Trophoblast cell (in vitro differentiated cells and primary cell): ENCODE measurements at regions not wholly inside any gene's neighbourhood (a gene's known extent, or its start where the extent isn't known, plus 50 kb on each side); places are given as distances from the start of the nearest gene placed in this dataset.

ENCODE experiments used
- DNase-seq, 2 donors: peaks; one replicate each; pipeline ENCODE4 v3.0.0-alpha.2; 2016
- H2AFZ ChIP-seq: 2 replicates; pipeline ENCODE4 v1.6.1; 2013; ENCODE audit warnings: low read length, moderate library complexity, mild to moderate bottlenecking; ENCODE audit not compliant: insufficient read depth, poor library complexity
- H2AK5ac ChIP-seq: 2 replicates; pipeline ENCODE4 v1.6.1; 2013; ENCODE audit warnings: mild to moderate bottlenecking, low read length
- H2BK120ac ChIP-seq: 2 replicates; pipeline ENCODE4 v1.6.1; 2013; ENCODE audit warnings: low read length, mild to moderate bottlenecking, moderate library complexity; ENCODE audit not compliant: insufficient read depth, poor library complexity
- H2BK12ac ChIP-seq: 2 replicates; pipeline ENCODE4 v1.6.1; 2013; ENCODE audit warnings: mild to moderate bottlenecking, low read length, moderate library complexity
- H2BK5ac ChIP-seq: 2 replicates; pipeline ENCODE4 v1.6.1; 2013; ENCODE audit warnings: low read length, low read depth, moderate library complexity, mild to moderate bottlenecking; ENCODE audit not compliant: poor library complexity
- H3K14ac ChIP-seq: 2 replicates; pipeline ENCODE4 v1.6.1; 2013; ENCODE audit warnings: mild to moderate bottlenecking, low read length
- H3K18ac ChIP-seq: 2 replicates; pipeline ENCODE4 v1.6.1; 2013; ENCODE audit warnings: mild to moderate bottlenecking, low read length
- H3K23ac ChIP-seq: 2 replicates; pipeline ENCODE4 v1.6.1; 2013; ENCODE audit warnings: low read length
- H3K27ac ChIP-seq: 2 replicates; pipeline ENCODE4 v1.5.1; 2013; ENCODE audit warnings: low read depth, mild to moderate bottlenecking, inconsistent platforms, low read length, moderate library complexity
- H3K27me3 ChIP-seq: 2 replicates; pipeline ENCODE4 v1.6.1; 2013; ENCODE audit warnings: inconsistent platforms, mild to moderate bottlenecking, low read length, moderate library complexity; ENCODE audit not compliant: insufficient read depth
- H3K36me3 ChIP-seq, 2 experiments: 1 replicate in 1 of 2; 2 replicates in 1 of 2; pipeline ENCODE4 v1.6.1; 2013; ENCODE audit warnings: low read length in 2 of 2, mild to moderate bottlenecking in 2 of 2, moderate library complexity in 1 of 2; ENCODE audit not compliant: insufficient read depth in 2 of 2, control insufficient read depth in 1 of 2
- H3K4ac ChIP-seq: 2 replicates; pipeline ENCODE4 v1.6.1; 2013; ENCODE audit warnings: low read depth, mild to moderate bottlenecking, low read length, moderate library complexity
- H3K4me1 ChIP-seq, 2 experiments: 1 replicate in 1 of 2; 2 replicates in 1 of 2; pipeline ENCODE4 v1.6.1; 2013; ENCODE audit warnings: low read length in 2 of 2, mild to moderate bottlenecking in 2 of 2, moderate library complexity in 1 of 2; ENCODE audit not compliant: insufficient read depth in 2 of 2, control insufficient read depth in 1 of 2
- H3K4me2 ChIP-seq: 2 replicates; pipeline ENCODE4 v1.6.1; 2013; ENCODE audit warnings: inconsistent platforms, mild to moderate bottlenecking, low read length, moderate library complexity
- H3K4me3 ChIP-seq: 2 replicates; pipeline ENCODE4 v1.5.1; 2013; ENCODE audit warnings: mild to moderate bottlenecking, low read depth, low read length, inconsistent platforms
- H3K79me1 ChIP-seq: one replicate; pipeline ENCODE4 v1.6.1; 2013; ENCODE audit warnings: low read length
- H3K79me2 ChIP-seq: 2 replicates; pipeline ENCODE4 v1.6.1; 2013; ENCODE audit warnings: low read length, mild to moderate bottlenecking; ENCODE audit not compliant: control insufficient read depth, insufficient read depth, poor library complexity
- H3K9ac ChIP-seq: 2 replicates; pipeline ENCODE4 v1.6.1; 2013; ENCODE audit warnings: mild to moderate bottlenecking, low read length
- H3K9me3 ChIP-seq: 2 replicates; pipeline ENCODE4 v1.6.1; 2013; ENCODE audit warnings: low read depth, mild to moderate bottlenecking, control low read depth, inconsistent platforms, low read length; ENCODE audit not compliant: insufficient read depth
- H4K12ac ChIP-seq: 2 replicates; pipeline ENCODE4 v1.6.1; 2013; ENCODE audit warnings: low read depth, mild to moderate bottlenecking, low read length, moderate library complexity
- H4K8ac ChIP-seq: 2 replicates; pipeline ENCODE4 v1.6.1; 2013; ENCODE audit warnings: low read depth, mild to moderate bottlenecking, low read length, moderate library complexity
- H4K91ac ChIP-seq: one replicate; pipeline ENCODE4 v1.6.1; 2013; ENCODE audit warnings: low read depth, mild to moderate bottlenecking, low read length, moderate library complexity
- WGBS: extraction: QIAGEN DNeasy Blood & Tissue Kit; methylation state at CpG from one replicate; pipeline ENCODE4 v1.1.7; 2013; ENCODE audit warnings: missing lambda C conversion rate; ENCODE audit not compliant: insufficient read length, insufficient coverage; ENCODE audit errors: extremely low coverage; 5-methylcytosine and 5-hydroxymethylcytosine counted together

DNA sequence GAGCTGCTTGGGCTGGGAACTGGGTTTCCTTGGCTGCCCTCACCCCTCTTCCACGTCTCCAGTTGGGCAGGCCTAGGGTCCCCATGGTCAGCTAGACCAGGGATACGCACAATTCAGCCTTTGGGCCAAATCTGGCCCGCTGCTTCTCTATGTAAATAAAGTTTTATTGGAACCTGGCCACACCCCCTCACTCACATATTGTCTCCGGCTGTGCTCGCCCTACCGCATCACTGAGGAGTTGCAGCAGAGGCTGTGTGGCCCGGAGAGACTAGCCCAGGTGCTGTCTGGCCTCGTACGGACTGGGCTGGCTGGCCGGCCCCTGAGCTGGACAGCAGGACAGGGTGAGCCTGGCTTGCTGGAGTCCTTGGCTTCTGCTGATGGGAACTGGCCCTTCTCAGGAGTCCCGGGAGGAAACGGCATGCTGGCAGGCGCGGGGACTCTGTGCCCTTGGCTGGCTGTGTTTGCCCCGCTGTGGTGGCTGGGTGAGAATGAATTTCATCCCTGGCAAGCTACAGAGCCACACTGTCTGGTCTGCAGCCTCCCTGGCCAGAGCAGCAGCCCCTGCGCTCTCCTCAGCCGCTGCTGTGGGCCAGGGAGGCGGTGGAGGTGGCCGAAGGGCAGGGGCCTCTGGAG lies 82.0 kb downstream of the ENGASE start:
- Histone ChIP-seq H3K4me1 (peaks cover 0 to 1% of the 10 kb centered on the region in 2 experiments), H2BK120ac (no peak overlapping the region), H3K4me2 (no peak overlapping the region), H3K14ac (no peak overlapping the region), H2BK12ac (no peak overlapping the region), H2BK5ac (no peak overlapping the region), H4K91ac (no peak overlapping the region), H2AK5ac (no peak overlapping the region), H3K36me3 (no peaks in the 10 kb centered on the region), H3K18ac (no peak overlapping the region), H3K23ac (no peak overlapping the region), H3K27ac (no peak overlapping the region), H4K8ac (no peak overlapping the region), H2AFZ (no peak overlapping the region), H3K9ac (no peak overlapping the region), H3K4me3 (no peak overlapping the region), H3K27me3 (no peaks in the 10 kb centered on the region), H3K9me3 (peaks cover 4% of the 10 kb centered on the region), H3K4ac (no peak overlapping the region), H3K79me1 (no peaks in the 10 kb centered on the region), H3K79me2 (no peaks in the 10 kb centered on the region), H4K12ac (no peak overlapping the region)
- DNase-seq = no peak
- WGBS = no CpG with 5 or more reads among the region's 19 CpGs

DNA sequence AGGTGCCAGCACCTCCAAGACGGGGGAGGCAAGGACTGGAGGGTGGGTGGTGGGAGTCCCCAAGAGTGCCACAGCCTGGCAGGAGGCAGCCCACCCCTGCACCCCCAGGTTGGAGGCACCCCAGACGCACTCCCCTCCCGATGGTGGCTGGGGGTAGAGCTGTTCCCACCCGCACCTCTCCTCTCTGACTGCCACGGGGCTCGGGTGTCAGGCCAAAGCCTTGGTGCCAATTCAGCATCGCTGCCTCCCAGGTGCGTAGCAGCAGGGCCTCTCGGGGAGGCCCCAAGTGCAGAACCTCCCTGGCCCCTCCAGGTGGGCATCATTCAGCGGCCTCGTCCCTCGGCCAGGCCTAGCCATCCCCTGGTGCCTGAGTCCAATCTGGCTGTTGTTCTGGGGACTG lies 81.1 kb downstream of the ENGASE start:
- no peak for DNase-seq
- Histone ChIP-seq H3K4ac (no peak overlapping the region), H3K9me3 (peaks cover 4% of the 10 kb centered on the region), H3K23ac (no peak overlapping the region), H3K4me1 (no peaks in the 10 kb centered on the region), H2BK5ac (no peak overlapping the region), H3K4me3 (no peak overlapping the region), H3K14ac (no peak overlapping the region), H3K36me3 (no peaks in the 10 kb centered on the region), H3K79me1 (no peaks in the 10 kb centered on the region), H3K27me3 (no peaks in the 10 kb centered on the region), H2BK120ac (no peak overlapping the region), H3K18ac (no peak overlapping the region), H4K8ac (no peak overlapping the region), H3K4me2 (no peak overlapping the region), H4K91ac (no peak overlapping the region), H2AFZ (no peak overlapping the region), H3K27ac (no peak overlapping the region), H3K9ac (no peak overlapping the region), H4K12ac (no peak overlapping the region), H2BK12ac (no peak overlapping the region), H3K79me2 (no peaks in the 10 kb centered on the region), H2AK5ac (no peak overlapping the region)
- no CpG with 5 or more reads among the region's 12 CpGs for WGBS

- no CpG with 5 or more reads among the region's 31 CpGs for WGBS
- H3K23ac ChIP-seq = no peak overlapping the region
- no peak overlapping the region for H4K12ac ChIP-seq
Observed at GRCh38 chr17:79154951-79155585, 80.4 kb downstream of the ENGASE start.

GRCh38 chr17:79154446-79154845 lies 79.8 kb downstream of the ENGASE start:
- no CpG with 5 or more reads among the region's 14 CpGs for WGBS
- no peak overlapping the region for H3K23ac ChIP-seq
- H2BK12ac ChIP-seq = no peak overlapping the region
- H3K27ac ChIP-seq = no peak overlapping the region
- no peaks in the 10 kb centered on the region for H3K27me3 ChIP-seq
- no peaks in the 10 kb centered on the region for H3K79me1 ChIP-seq
- H3K18ac ChIP-seq = no peak overlapping the region
- no peak overlapping the region for H3K4ac ChIP-seq
- no peak overlapping the region for H4K91ac ChIP-seq
- no peak overlapping the region for H3K4me3 ChIP-seq
- H2AK5ac ChIP-seq = no peak overlapping the region
- H3K36me3 ChIP-seq = no peaks in the 10 kb centered on the region
- no peak overlapping the region for H2BK120ac ChIP-seq
- no peak overlapping the region for H2AFZ ChIP-seq
- H2BK5ac ChIP-seq = no peak overlapping the region
- no peaks in the 10 kb centered on the region for H3K4me1 ChIP-seq
- H3K14ac ChIP-seq = no peak overlapping the region
- H4K8ac ChIP-seq = no peak overlapping the region
- no peaks in the 10 kb centered on the region for H3K79me2 ChIP-seq
- H3K9ac ChIP-seq = no peak overlapping the region
- H4K12ac ChIP-seq = no peak overlapping the region
- H3K9me3 ChIP-seq = peaks cover 4% of the 10 kb centered on the region
- H3K4me2 ChIP-seq = no peak overlapping the region
- DNase-seq = no peak

More at GRCh38 chr17:79154951-79155585, 80.4 kb downstream of the ENGASE start:
- H3K27ac ChIP-seq = no peak overlapping the region
- H3K79me2 ChIP-seq = no peaks in the 10 kb centered on the region
- no peaks in the 10 kb centered on the region for H3K4me1 ChIP-seq
- H3K27me3 ChIP-seq = no peaks in the 10 kb centered on the region
- H4K8ac ChIP-seq = no peak overlapping the region
- H3K9me3 ChIP-seq = peaks cover 4% of the 10 kb centered on the region
- H2BK5ac ChIP-seq = no peak overlapping the region
- no peaks in the 10 kb centered on the region for H3K36me3 ChIP-seq
- DNase-seq = no peak
- H3K14ac ChIP-seq = no peak overlapping the region
- H2BK120ac ChIP-seq = no peak overlapping the region
- H3K9ac ChIP-seq = no peak overlapping the region
- H3K4me3 ChIP-seq = no peak overlapping the region
- no peak overlapping the region for H3K4ac ChIP-seq
- H2AK5ac ChIP-seq = no peak overlapping the region
- H3K18ac ChIP-seq = no peak overlapping the region
- no peak overlapping the region for H4K91ac ChIP-seq
- H2BK12ac ChIP-seq = no peak overlapping the region
- H3K4me2 ChIP-seq = no peak overlapping the region
- H2AFZ ChIP-seq = no peak overlapping the region
- H3K79me1 ChIP-seq = no peaks in the 10 kb centered on the region
